NCI-H345 treated with DMSO at 0.1 percent for 48 hours (cell line): ENCODE measurements at regions not wholly inside any gene's neighbourhood (a gene's known extent, or its start where the extent isn't known, plus 50 kb on each side); places are given as distances from the start of the nearest gene placed in this dataset.
"Not testable (repeated sequence)": the region's sequence is repeated elsewhere in the genome, so short reads cannot be mapped to it uniquely, and the experiment has no call there.

Experiments used
- DNase-seq: peaks from one replicate; lab custom pipeline; 2025; ENCODE audit not compliant: unreplicated experiment; lab: John Stamatoyannopoulos, UW

GRCh38 chr2:38148501-38148900, 72.5 kb upstream of the CYP1B1 start:
- no peak for DNase-seq

GRCh38 chr2:38147333-38148121, 71.6 kb upstream of the CYP1B1 start:
- DNase-seq, result no peak

GRCh38 chr2:38146907-38147307, 71.0 kb upstream of the CYP1B1 start:
- DNase-seq, result no peak

GRCh38 chr2:38146275-38146906, 70.4 kb upstream of the CYP1B1 start:
- no peak for DNase-seq

- no peak for DNase-seq
Observed at GRCh38 chr2:38145236-38145635, 69.3 kb upstream of the CYP1B1 start.

GRCh38 chr2:38142627-38143026, 66.7 kb upstream of the CYP1B1 start:
- no peak for DNase-seq

GRCh38 chr2:38141501-38141900, 65.5 kb upstream of the CYP1B1 start:
- no peak for DNase-seq

- DNase-seq, result no peak
Observed at GRCh38 chr2:38138996-38139395, 63.0 kb upstream of the CYP1B1 start.

GRCh38 chr2:38138419-38138818, 62.5 kb upstream of the CYP1B1 start:
- no peak for DNase-seq

GRCh38 chr2:38137958-38138357, 62.0 kb upstream of the CYP1B1 start:
- not testable (repeated sequence) for DNase-seq

GRCh38 chr2:38131676-38132075, 55.7 kb upstream of the CYP1B1 start:
- no peak for DNase-seq

- no peak for DNase-seq
Observed at GRCh38 chr2:38130876-38131275, 54.9 kb upstream of the CYP1B1 start.

GRCh38 chr2:38129987-38130386, 54.0 kb upstream of the CYP1B1 start:
- DNase-seq, result no peak

GRCh38 chr2:38129481-38129880, 53.5 kb upstream of the CYP1B1 start:
- no peak for DNase-seq

GRCh38 chr2:38128653-38129052, 52.7 kb upstream of the CYP1B1 start:
- DNase-seq, result no peak

GRCh38 chr2:38127277-38127676, 51.3 kb upstream of the CYP1B1 start:
- no peak for DNase-seq

GRCh38 chr2:38125842-38126241, 49.9 kb upstream of the CYP1B1 start:
- no peak for DNase-seq
